PC-9 (cell line): ENCODE measurements at regions not wholly inside any gene's neighbourhood (a gene's known extent, or its start where the extent isn't known, plus 50 kb on each side); places are given as distances from the start of the nearest gene placed in this dataset.

Source experiments
- BruUV-seq: library from RNA; stranded (reverse); fragments of 400-500 nt; replicated peaks from 2 replicates; lab custom pipeline; 2021; lab: Mats Ljungman, UMichigan
- CTCF ChIA-PET: fragments of 300-600 bp; sonication (Branson Sonifier 250); formaldehyde crosslinking; loops from one replicate; lab custom pipeline; 2022; ENCODE audit warnings: antibody characterized with exemption; lab: Charles Lee
- POLR2A ChIA-PET: fragments of 300-600 bp; sonication (Branson Sonifier 250); formaldehyde crosslinking; loops from one replicate; lab custom pipeline; 2022; ENCODE audit warnings: antibody characterized with exemption; ENCODE audit not compliant: unreplicated experiment; lab: Charles Lee
- DNase-seq, 2 experiments: peaks; one replicate each; pipeline versions ENCODE4 v3.0.0 to v3.0.0-alpha.2; 2015 to 2022; ENCODE audit warnings: mixed read lengths in 1 of 2
- H2AFZ ChIP-seq: fragments of 200-600 bp; sonication (generic); 2 replicates; pipeline ENCODE4 v1.8.1; 2017; ENCODE audit warnings: antibody characterized with exemption
- H3F3A ChIP-seq: fragments of 200-600 bp; sonication (generic); 2 replicates; pipeline ENCODE4 v1.8.1; 2017; ENCODE audit warnings: antibody characterized with exemption, mild to moderate bottlenecking, low read depth; ENCODE audit not compliant: insufficient read depth
- H3K27ac ChIP-seq: fragments of 200-600 bp; sonication (generic); 2 replicates; pipeline ENCODE4 v1.6.1; 2016; ENCODE audit warnings: mixed run types
- H3K27me3 ChIP-seq: fragments of 200-600 bp; sonication (generic); 2 replicates; pipeline ENCODE4 v1.6.1; 2016; ENCODE audit warnings: low read depth, mixed run types; ENCODE audit not compliant: insufficient read depth
- H3K36me3 ChIP-seq: fragments of 200-600 bp; sonication (generic); 2 replicates; pipeline ENCODE4 v1.6.1; 2016; ENCODE audit warnings: low read depth, mixed run types
- H3K4me1 ChIP-seq: fragments of 200-600 bp; sonication (generic); replicated peaks from 2 replicates; pipeline ENCODE4 v1.6.1; 2016; ENCODE audit warnings: mixed run types; ENCODE audit not compliant: insufficient read depth
- H3K4me2 ChIP-seq: fragments of 200-600 bp; sonication (generic); 2 replicates; pipeline ENCODE4 v1.6.1; 2017; ENCODE audit warnings: mixed run types
- H3K4me3 ChIP-seq: fragments of 200-600 bp; sonication (generic); 2 replicates; pipeline ENCODE4 v1.6.1; 2016; ENCODE audit warnings: mixed run types
- H3K79me2 ChIP-seq: fragments of 200-600 bp; sonication (generic); 2 replicates; pipeline ENCODE4 v1.6.1; 2017; ENCODE audit warnings: low read depth, mixed run types
- H3K9me2 ChIP-seq: fragments of 200-600 bp; sonication (generic); 2 replicates; pipeline ENCODE4 v1.8.1; 2017; ENCODE audit warnings: mild to moderate bottlenecking; ENCODE audit not compliant: insufficient read depth
- H3K9me3 ChIP-seq: fragments of 200-600 bp; sonication (generic); 2 replicates; pipeline ENCODE4 v1.8.1; 2016; ENCODE audit warnings: low read depth; ENCODE audit not compliant: insufficient read depth
- H4K20me1 ChIP-seq: fragments of 200-600 bp; sonication (generic); 2 replicates; pipeline ENCODE4 v1.8.1; 2017; ENCODE audit not compliant: insufficient read depth
- CTCF ChIP-seq: fragments of 200-600 bp; sonication (generic); conservative IDR thresholded peaks from 2 replicates; pipeline ENCODE4 v1.6.1; 2017; ENCODE audit warnings: mixed run types, antibody characterized with exemption, mild to moderate bottlenecking, moderate library complexity
- EZH2 ChIP-seq: fragments of 200-600 bp; sonication (generic); IDR thresholded peaks from 2 replicates; pipeline ENCODE4 v1.8.0; 2017; ENCODE audit warnings: antibody characterized with exemption, low read depth
- intact Hi-C: fragments of 100-400 bp; cut with micrococcal nuclease; formaldehyde crosslinking; loops from one replicate; pipeline ENCODE4 v1.10.0; 2022; ENCODE audit not compliant: unreplicated experiment

- CTCF ChIA-PET, result interaction anchor here (0.6 kb wide), 1 partner anchor 168 kb away, joined by 3 read pairs; no protein-coding TSS in a partner anchor
- POLR2A ChIA-PET, result no interaction called here
Measured at GRCh38 chr6:113735491-113735890, 121.7 kb upstream of the MARCKS start.

GRCh38 chr6:113736978-113737377, 120.2 kb upstream of the MARCKS start:
- no TSS peak for BruUV-seq
- Histone ChIP-seq H3K9me2 (no peaks in the 10 kb centered on the region), H2AFZ (no peak overlapping the region), H3K36me3 (no peaks in the 10 kb centered on the region), H4K20me1 (no peaks in the 10 kb centered on the region), H3K79me2 (no peaks in the 10 kb centered on the region), H3F3A (no peaks in the 10 kb centered on the region), H3K27ac (no peak overlapping the region), H3K4me3 (no peak overlapping the region), H3K9me3 (no peaks in the 10 kb centered on the region), H3K4me1 (peaks cover 11% of the 10 kb centered on the region), H3K4me2 (no peak overlapping the region), H3K27me3 (no peaks in the 10 kb centered on the region)
- intact Hi-C loops, result no loop called here
- POLR2A ChIA-PET, result no interaction called here
- no peak for DNase-seq
- TF ChIP-seq CTCF (no peak), EZH2 (no peak)
- CTCF ChIA-PET, result no interaction called here

More at GRCh38 chr6:113735491-113735890, 121.7 kb upstream of the MARCKS start:
- Histone ChIP-seq H3K79me2 (no peaks in the 10 kb centered on the region), H3K4me3 (no peak overlapping the region), H3K9me2 (no peaks in the 10 kb centered on the region), H3K9me3 (no peaks in the 10 kb centered on the region), H3F3A (no peaks in the 10 kb centered on the region), H3K27me3 (no peaks in the 10 kb centered on the region), H3K4me1 (peaks cover 11% of the 10 kb centered on the region), H4K20me1 (no peaks in the 10 kb centered on the region), H3K4me2 (peak overlapping the region; percentile 10; the same call in 1 of the 2 replicates), H3K27ac (peak overlapping the region; percentile 69), H3K36me3 (no peaks in the 10 kb centered on the region), H2AFZ (peak overlapping the region; percentile 76; the same call in 1 of the 2 replicates)
- DNase-seq, result no peak
- no peak for TF ChIP-seq CTCF
- no peak for TF ChIP-seq EZH2
- intact Hi-C loops, result no loop called here
- no TSS peak for BruUV-seq

- CTCF ChIA-PET, result no interaction called here
Measured at GRCh38 chr6:113739041-113739655, 118.0 kb upstream of the MARCKS start.

More at GRCh38 chr6:113739041-113739655, 118.0 kb upstream of the MARCKS start:
- Histone ChIP-seq H3K27me3 (no peaks in the 10 kb centered on the region), H3F3A (no peaks in the 10 kb centered on the region), H3K27ac (no peak overlapping the region), H3K36me3 (no peaks in the 10 kb centered on the region), H3K4me1 (peaks cover 11% of the 10 kb centered on the region), H3K4me3 (no peak overlapping the region), H3K79me2 (no peaks in the 10 kb centered on the region), H3K4me2 (no peak overlapping the region), H3K9me2 (no peaks in the 10 kb centered on the region), H3K9me3 (no peaks in the 10 kb centered on the region), H2AFZ (no peak overlapping the region), H4K20me1 (no peaks in the 10 kb centered on the region)
- intact Hi-C loops, result no loop called here
- POLR2A ChIA-PET, result no interaction called here
- BruUV-seq, result no TSS peak
- no peak for TF ChIP-seq CTCF
- no peak for TF ChIP-seq EZH2
- no peak for DNase-seq
